ENCODE measurements at regions not wholly inside any gene's neighbourhood (a gene's known extent, or its start where the extent isn't known, plus 50 kb on each side); places are given as distances from the start of the nearest gene placed in this dataset.

GRCh38 chr5:145062280-145063062, 772.7 kb downstream of the PRELID2 start:
- no peak overlapping the region for H3K27ac Mint-ChIP-seq

GRCh38 chr5:145056800-145057199, 778.3 kb downstream of the PRELID2 start:
- no peak for DNase-seq (ENCODE audit: extremely low spot score, unreplicated experiment)
- Mint-ChIP-seq H3K9me3 (no peaks in the 10 kb centered on the region), H3K36me3 (no peaks in the 10 kb centered on the region), H3K4me1 (ENCODE audit: unreplicated experiment) (peaks cover 4% of the 10 kb centered on the region), H3K4me3 (no peak overlapping the region), H3K27me3 (no peaks in the 10 kb centered on the region), H3K27ac (no peak overlapping the region)
- TF ChIP-seq CTCF (conservative IDR thresholded peaks at IDR 0.05): no peak

More at GRCh38 chr5:145062280-145063062, 772.7 kb downstream of the PRELID2 start:
- H3K4me1 Mint-ChIP-seq (ENCODE audit: unreplicated experiment): peaks cover 5% of the 10 kb centered on the region
- no peak for TF ChIP-seq CTCF (conservative IDR thresholded peaks at IDR 0.05)
- no peak for DNase-seq (ENCODE audit: extremely low spot score, unreplicated experiment)
- no peaks in the 10 kb centered on the region for H3K36me3 Mint-ChIP-seq
- H3K27me3 Mint-ChIP-seq: peaks cover 14% of the 10 kb centered on the region
- no peak overlapping the region for H3K4me3 Mint-ChIP-seq
- no peaks in the 10 kb centered on the region for H3K9me3 Mint-ChIP-seq

GRCh38 chr5:145050181-145050580, 785.0 kb downstream of the PRELID2 start:
- Mint-ChIP-seq H3K27me3 (no peaks in the 10 kb centered on the region), H3K4me3 (no peak overlapping the region), H3K27ac (no peak overlapping the region), H3K36me3 (no peaks in the 10 kb centered on the region), H3K9me3 (no peaks in the 10 kb centered on the region), H3K4me1 (ENCODE audit: unreplicated experiment) (no peaks in the 10 kb centered on the region)
- TF ChIP-seq CTCF (conservative IDR thresholded peaks at IDR 0.05): no peak
- DNase-seq (ENCODE audit: extremely low spot score, unreplicated experiment): no peak

- H3K27ac Mint-ChIP-seq: no peak overlapping the region
- no peaks in the 10 kb centered on the region for H3K36me3 Mint-ChIP-seq
- DNase-seq (ENCODE audit: extremely low spot score, unreplicated experiment): no peak
- H3K4me3 Mint-ChIP-seq: no peak overlapping the region
- no peaks in the 10 kb centered on the region for H3K9me3 Mint-ChIP-seq
- H3K27me3 Mint-ChIP-seq: no peaks in the 10 kb centered on the region
- no peaks in the 10 kb centered on the region for H3K4me1 Mint-ChIP-seq (ENCODE audit: unreplicated experiment)
- TF ChIP-seq CTCF (conservative IDR thresholded peaks at IDR 0.05): no peak
Observed at GRCh38 chr5:145044970-145045369, 790.2 kb downstream of the PRELID2 start.

- peaks cover 5% of the 10 kb centered on the region for H3K9me3 Mint-ChIP-seq
Observed at GRCh38 chr5:145028626-145029025, 806.5 kb downstream of the PRELID2 start.

More at GRCh38 chr5:145028626-145029025, 806.5 kb downstream of the PRELID2 start:
- Mint-ChIP-seq H3K27ac (no peak overlapping the region), H3K27me3 (no peaks in the 10 kb centered on the region), H3K4me1 (ENCODE audit: unreplicated experiment) (no peaks in the 10 kb centered on the region), H3K4me3 (no peak overlapping the region), H3K36me3 (no peaks in the 10 kb centered on the region)
- DNase-seq (ENCODE audit: extremely low spot score, unreplicated experiment): no peak
- TF ChIP-seq CTCF (conservative IDR thresholded peaks at IDR 0.05): no peak
